Gastroesophageal sphincter (tissue), 3 donors: ENCODE measurements at regions not wholly inside any gene's neighbourhood (a gene's known extent, or its start where the extent isn't known, plus 50 kb on each side); places are given as distances from the start of the nearest gene placed in this dataset.

ENCODE experiments used
- CTCF ChIP-seq, 4 experiments: fragments of 200-600 bp in 2 of 4; fragments of 450-650 bp in 2 of 4; sonication (generic) in 1 of 4; IDR thresholded peaks; one replicate each; pipeline ENCODE4 v1.5.1; 2017 to 2019; ENCODE audit warnings: antibody characterized with exemption in 4 of 4, mild to moderate bottlenecking in 2 of 4, moderate library complexity in 2 of 4
- POLR2A ChIP-seq, 2 donors: fragments of 450-650 bp; IDR thresholded peaks; one replicate each; pipeline ENCODE4 v1.6.1; 2017; ENCODE audit warnings: antibody characterized with exemption in 2 of 2, mild to moderate bottlenecking in 2 of 2, moderate library complexity in 1 of 2
- POLR2AphosphoS5 ChIP-seq: sonication (generic); formaldehyde crosslinking; IDR thresholded peaks from one replicate; pipeline ENCODE4 v1.6.1; 2017; ENCODE audit warnings: antibody characterized with exemption

GRCh38 chr2:107107351-107107750 lies 221.4 kb upstream of the ST6GAL2 start:
- TF ChIP-seq CTCF (IDR thresholded peaks at IDR 0.05) (no peak), POLR2AphosphoS5 (no peak), POLR2A (IDR thresholded peaks at IDR 0.05) (no peak)
